Adrenal gland (tissue), 9 donors: ENCODE measurements at regions not wholly inside any gene's neighbourhood (a gene's known extent, or its start where the extent isn't known, plus 50 kb on each side); places are given as distances from the start of the nearest gene placed in this dataset.

Experiments
- DNase-seq, 7 donors: peaks; one replicate each; pipeline ENCODE4 v3.0.0-alpha.2; 2019 to 2020
- H3K27ac ChIP-seq, 5 donors: fragments of 200-600 bp; sonication (generic) in 4 of 5; 1 replicate in 3 of 5; 2 replicates in 2 of 5; pipeline versions ENCODE4 v1.5.1 to v1.8.0; 2016 to 2020; ENCODE audit warnings: mild to moderate bottlenecking in 1 of 5
- H3K27me3 ChIP-seq: fragments of 200-600 bp; 2 replicates; pipeline ENCODE4 v1.8.0; 2021
- H3K36me3 ChIP-seq, 2 donors: fragments of 200-600 bp; replicated peaks in 1 of 2; 1 replicate in 1 of 2; 2 replicates in 1 of 2; pipeline versions ENCODE4 v1.5.1 to v1.8.0; 2018 to 2022
- H3K4me1 ChIP-seq, 2 donors: fragments of 200-600 bp; replicated peaks in 1 of 2; 1 replicate in 1 of 2; 2 replicates in 1 of 2; pipeline versions ENCODE4 v1.5.1 to v1.8.0; 2018 to 2021
- H3K4me3 ChIP-seq, 4 donors: fragments of 200-600 bp; sonication (generic) in 3 of 4; one replicate each; pipeline ENCODE4 v1.5.1; 2016 to 2018
- H3K9me3 ChIP-seq, 3 donors: fragments of 200-600 bp; sonication (generic) in 1 of 3; replicated peaks in 1 of 3; 1 replicate in 2 of 3; 2 replicates in 1 of 3; pipeline versions ENCODE4 v1.5.1 to v1.8.0; 2016 to 2021
- CTCF ChIP-seq, 6 experiments: fragments of 450-650 bp in 4 of 6; fragments of 200-600 bp in 2 of 6; sonication (generic) in 1 of 6; IDR thresholded peaks; 1 replicate in 5 of 6; 2 replicates in 1 of 6; pipeline versions ENCODE4 v1.5.1 to v1.8.0; 2016 to 2021; ENCODE audit warnings: antibody characterized with exemption in 6 of 6, mild to moderate bottlenecking in 2 of 6, moderate library complexity in 1 of 6
- POLR2A ChIP-seq, 2 donors: fragments of 450-650 bp; IDR thresholded peaks; one replicate each; pipeline ENCODE4 v1.6.1; 2017; ENCODE audit warnings: antibody characterized with exemption in 2 of 2, mild to moderate bottlenecking in 2 of 2, moderate library complexity in 1 of 2
- WGBS, 4 donors: extraction: QIAGEN DNeasy Blood & Tissue Kit in 2 of 4; methylation state at CpG; one replicate each; pipeline versions ENCODE4 v1.1.5 to v1.1.7; 2013 to 2017; 5-methylcytosine and 5-hydroxymethylcytosine counted together
- intact Hi-C, 2 donors: fragments of 100-400 bp; cut with DNase I; formaldehyde crosslinking; loops; one replicate each; pipeline versions ENCODE4 v1.14.1 to v1.15.0; 2022 to 2023
- donor health status: healthy with polysubstance abuse.
- donor health status: Bipolar disorder and iron deficiency.
- donor health status: DM: yes; HTN: yes; CAD: no.
- donor health status: DM: no; HTN: no; CAD: no.
- donor health status: DM: no; HTN: no; CAD: no.

- H3K36me3 ChIP-seq, result no peaks in the 10 kb centered on the region
- TF ChIP-seq CTCF (IDR thresholded peaks at IDR 0.05), result no peak
- TF ChIP-seq POLR2A (IDR thresholded peaks at IDR 0.05), result no peak
- DNase-seq, result no peak
- H3K27ac ChIP-seq, result no peak overlapping the region
- H3K27me3 ChIP-seq, result no peaks in the 10 kb centered on the region
- WGBS, 4 donors, result 80 to 88% (median 87%) methylated on average over 5 of the region's 5 CpGs
- intact Hi-C loops, result no loop called here
- peaks cover 0 to under 1% of the 10 kb centered on the region in 2 donors for H3K4me1 ChIP-seq
- H3K4me3 ChIP-seq, result no peak overlapping the region
- H3K9me3 ChIP-seq, result no peaks in the 10 kb centered on the region
These were observed 180.0 kb upstream of the NTM start for GRCh38 chr11:131190446-131190845.

- Histone ChIP-seq H3K4me1 (peaks cover 0 to 9% of the 10 kb centered on the region in 2 donors), H3K36me3 (no peaks in the 10 kb centered on the region)
These were observed 178.8 kb upstream of the NTM start for GRCh38 chr11:131191606-131192005.

GRCh38 chr11:131192628-131193027 is 177.8 kb upstream of the NTM start:
- H3K4me1 ChIP-seq, result peaks cover 0 to 9% of the 10 kb centered on the region in 2 donors
- H3K27ac ChIP-seq, result no peak overlapping the region
- no peak for DNase-seq
- intact Hi-C loops, result no loop called here
- no peaks in the 10 kb centered on the region for H3K27me3 ChIP-seq
- no peak for TF ChIP-seq CTCF (IDR thresholded peaks at IDR 0.05)
- TF ChIP-seq POLR2A (IDR thresholded peaks at IDR 0.05), result no peak
- H3K9me3 ChIP-seq, result no peaks in the 10 kb centered on the region
- WGBS, 4 donors, result 80 to 89% (median 84%) methylated on average over 12 of the region's 12 CpGs
- H3K36me3 ChIP-seq, result no peaks in the 10 kb centered on the region
- no peak overlapping the region for H3K4me3 ChIP-seq

More at GRCh38 chr11:131191606-131192005, 178.8 kb upstream of the NTM start:
- DNase-seq, result no peak
- no peak for TF ChIP-seq POLR2A (IDR thresholded peaks at IDR 0.05)
- TF ChIP-seq CTCF (IDR thresholded peaks at IDR 0.05), result no peak
- Histone ChIP-seq H3K4me3 (no peak overlapping the region), H3K27me3 (no peaks in the 10 kb centered on the region), H3K27ac (no peak overlapping the region), H3K9me3 (no peaks in the 10 kb centered on the region)
- WGBS, 4 donors, result 55 to 79% (median 63%) methylated on average over 4 of the region's 4 CpGs
- intact Hi-C loops, result no loop called here

DNA sequence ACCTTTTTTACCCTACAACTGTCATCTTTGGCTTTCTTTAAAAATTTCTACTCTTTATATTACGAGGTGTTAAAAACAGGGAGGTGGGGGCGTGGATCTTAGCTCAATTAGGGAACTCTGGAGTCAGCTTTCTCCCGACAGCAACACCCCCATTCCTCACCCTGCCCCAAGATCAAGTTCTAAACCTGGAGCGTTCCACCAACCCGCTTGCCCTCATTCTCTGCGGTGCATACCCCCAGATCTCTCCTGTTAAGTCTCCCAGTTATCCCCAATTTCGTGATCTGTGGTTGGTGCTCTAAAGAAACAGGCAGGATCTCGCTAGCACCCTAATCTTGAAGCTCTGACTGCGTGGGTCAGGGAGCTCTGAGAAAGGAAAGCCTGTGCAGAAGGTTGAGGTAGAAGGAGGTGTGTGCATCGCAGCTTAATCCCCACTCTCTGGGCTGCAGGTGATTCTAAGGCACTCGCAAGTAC is 177.3 kb upstream of the NTM start:
- Histone ChIP-seq H3K9me3 (no peaks in the 10 kb centered on the region), H3K27me3 (no peaks in the 10 kb centered on the region), H3K4me1 (peaks cover 0 to 9% of the 10 kb centered on the region in 2 donors), H3K27ac (no peak overlapping the region), H3K36me3 (no peaks in the 10 kb centered on the region), H3K4me3 (no peak overlapping the region)
- WGBS, 4 donors, result 87 to 90% (median 89%) methylated on average over 11 of the region's 11 CpGs
- no peak for TF ChIP-seq POLR2A (IDR thresholded peaks at IDR 0.05)
- TF ChIP-seq CTCF (IDR thresholded peaks at IDR 0.05), result no peak
- intact Hi-C loops, result no loop called here
- no peak for DNase-seq
